IMR-90 (cell line): ENCODE measurements at regions not wholly inside any gene's neighbourhood (a gene's known extent, or its start where the extent isn't known, plus 50 kb on each side); places are given as distances from the start of the nearest gene placed in this dataset.

ENCODE experiments used
- ATAC-seq: fragments of 200-7000 bp; cut with Tn5 transposase; 2 replicates; pipeline ENCODE4 v1.9.1; 2020; ENCODE audit warnings: low read depth, mild to moderate bottlenecking, moderate library complexity
- BruUV-seq: library from RNA; stranded (reverse); fragments of 400-500 nt; replicated peaks from 2 replicates; lab custom pipeline; 2021; lab: Mats Ljungman, UMichigan
- CTCF ChIA-PET: fragments of 300-600 bp; formaldehyde crosslinking; extraction: SDS; loops from one replicate; lab custom pipeline; 2021; ENCODE audit warnings: antibody characterized with exemption; lab: Yijun Ruan, JAX
- POLR2A ChIA-PET: fragments of 300-600 bp; sonication (Branson Sonifier 250); formaldehyde crosslinking; loops from one replicate; lab custom pipeline; 2022; ENCODE audit warnings: antibody characterized with exemption; ENCODE audit not compliant: unreplicated experiment; lab: Charles Lee
- DNase-seq: peaks from one replicate; pipeline ENCODE4 v3.0.0; 2013
- H2AFZ ChIP-seq: replicated peaks from 2 replicates; pipeline ENCODE3; 2013; ENCODE audit warnings: low read length, mild to moderate bottlenecking; ENCODE audit not compliant: poor library complexity
- H2AK5ac ChIP-seq: 2 replicates; pipeline ENCODE4 v1.6.1; 2013; ENCODE audit warnings: low read depth, low read length, inconsistent platforms
- H2AK9ac ChIP-seq: replicated peaks from 2 replicates; pipeline ENCODE3; 2013; ENCODE audit warnings: mild to moderate bottlenecking, low read depth, low read length, moderate library complexity; ENCODE audit not compliant: poor library complexity
- H2BK120ac ChIP-seq: 2 replicates; pipeline ENCODE4 v1.6.1; 2013; ENCODE audit warnings: low read depth, low read length, inconsistent platforms
- H2BK15ac ChIP-seq: 3 replicates; pipeline ENCODE4 v1.6.1; 2013; ENCODE audit warnings: low read depth, low read length, inconsistent platforms
- H2BK20ac ChIP-seq: 2 replicates; pipeline ENCODE4 v1.6.1; 2013; ENCODE audit warnings: low read depth, mild to moderate bottlenecking, inconsistent platforms, low read length, moderate library complexity
- H2BK5ac ChIP-seq: 2 replicates; pipeline ENCODE4 v1.6.1; 2013; ENCODE audit warnings: mild to moderate bottlenecking, low read depth, low read length, inconsistent platforms; ENCODE audit not compliant: poor library complexity, severe bottlenecking
- H3K14ac ChIP-seq: replicated peaks from 2 replicates; pipeline ENCODE4 v1.6.1; 2013; ENCODE audit warnings: low read depth, low read length, inconsistent platforms
- H3K18ac ChIP-seq: 2 replicates; pipeline ENCODE4 v1.6.1; 2013; ENCODE audit warnings: low read depth, low read length, control low read depth
- H3K23ac ChIP-seq: 2 replicates; pipeline ENCODE4 v1.6.1; 2013; ENCODE audit warnings: low read depth, low read length, inconsistent platforms
- H3K27ac ChIP-seq: 2 replicates; pipeline ENCODE4 v1.5.1; 2013; ENCODE audit warnings: mild to moderate bottlenecking, control low read depth, low read length; ENCODE audit not compliant: insufficient read depth
- H3K27me3 ChIP-seq: 2 replicates; pipeline ENCODE4 v1.6.1; 2013; ENCODE audit warnings: low read length; ENCODE audit not compliant: control insufficient read depth, insufficient read depth
- H3K36me3 ChIP-seq: 2 replicates; pipeline ENCODE4 v1.6.1; 2013; ENCODE audit warnings: low read length, mixed read lengths; ENCODE audit not compliant: control insufficient read depth, insufficient read depth
- H3K4ac ChIP-seq: 2 replicates; pipeline ENCODE4 v1.6.1; 2013; ENCODE audit warnings: low read depth, low read length, inconsistent platforms
- H3K4me1 ChIP-seq: 2 replicates; pipeline ENCODE4 v1.6.1; 2013; ENCODE audit warnings: low read length, mixed read lengths; ENCODE audit not compliant: control insufficient read depth, insufficient read depth
- H3K4me2 ChIP-seq: 2 replicates; pipeline ENCODE4 v1.6.1; 2013; ENCODE audit warnings: low read depth, mild to moderate bottlenecking, control low read depth, low read length, moderate library complexity
- H3K4me3 ChIP-seq: 2 replicates; pipeline ENCODE4 v1.5.1; 2013; ENCODE audit warnings: low read depth, mild to moderate bottlenecking, control low read depth, low read length, moderate library complexity; ENCODE audit not compliant: insufficient read depth
- H3K56ac ChIP-seq: 2 replicates; pipeline ENCODE4 v1.6.1; 2013; ENCODE audit warnings: low read length, inconsistent platforms; ENCODE audit not compliant: insufficient read depth; ENCODE audit errors: extremely low read depth
- H3K79me1 ChIP-seq, 2 experiments: 2 replicates each; pipeline ENCODE4 v1.6.1; 2013; ENCODE audit warnings: low read length in 2 of 2, inconsistent platforms in 1 of 2, low read depth in 1 of 2
- H3K9ac ChIP-seq: 2 replicates; pipeline ENCODE4 v1.6.1; 2013; ENCODE audit warnings: low read depth, low read length, control low read depth
- H3K9me1 ChIP-seq: 2 replicates; pipeline ENCODE4 v1.6.1; 2013; ENCODE audit warnings: low read length, inconsistent platforms; ENCODE audit not compliant: insufficient read depth
- H3K9me3 ChIP-seq: 2 replicates; pipeline ENCODE4 v1.6.1; 2013; ENCODE audit warnings: low read length; ENCODE audit not compliant: control insufficient read depth, insufficient read depth
- H4K20me1 ChIP-seq: 2 replicates; pipeline ENCODE4 v1.6.1; 2013; ENCODE audit warnings: low read length, inconsistent platforms; ENCODE audit not compliant: insufficient read depth
- H4K5ac ChIP-seq: 2 replicates; pipeline ENCODE4 v1.6.1; 2013; ENCODE audit warnings: mild to moderate bottlenecking, low read depth, low read length, control low read depth
- H4K8ac ChIP-seq, 2 experiments: 2 replicates each; pipeline ENCODE4 v1.6.1; 2013; ENCODE audit warnings: low read depth in 2 of 2, low read length in 2 of 2, control low read depth in 1 of 2, inconsistent platforms in 1 of 2
- H4K91ac ChIP-seq: 2 replicates; pipeline ENCODE4 v1.6.1; 2013; ENCODE audit warnings: low read depth, low read length, inconsistent platforms; ENCODE audit not compliant: insufficient read depth
- BHLHE40 ChIP-seq: fragments of 150-350 bp; IDR thresholded peaks from 2 replicates; pipeline ENCODE4 v1.6.1; 2016; ENCODE audit warnings: mild to moderate bottlenecking, low read depth, low read length
- CEBPB ChIP-seq: IDR thresholded peaks from 2 replicates; pipeline ENCODE4 v1.6.1; 2012; ENCODE audit warnings: low read depth, low read length, improper control_type of control experiment
- FOS ChIP-seq: fragments of 150-350 bp; IDR thresholded peaks from 2 replicates; pipeline ENCODE4 v1.6.1; 2016; ENCODE audit warnings: low read depth, low read length
- MAFK ChIP-seq: IDR thresholded peaks from 2 replicates; pipeline ENCODE4 v1.6.1; 2012; ENCODE audit warnings: low read depth, low read length, improper control_type of control experiment
- MAZ ChIP-seq: IDR thresholded peaks from 2 replicates; pipeline ENCODE4 v1.6.1; 2012; ENCODE audit warnings: low read depth, mild to moderate bottlenecking, low read length, improper control_type of control experiment, moderate library complexity, borderline replicate concordance
- MXI1 ChIP-seq: IDR thresholded peaks from 2 replicates; pipeline ENCODE4 v1.6.1; 2012; ENCODE audit warnings: low read depth, mild to moderate bottlenecking, low read length, moderate library complexity, borderline replicate concordance
- NFE2L2 ChIP-seq: fragments of 150-350 bp; IDR thresholded peaks from 2 replicates; pipeline ENCODE4 v1.6.1; 2016; ENCODE audit warnings: low read depth, mild to moderate bottlenecking, low read length
- POLR2A ChIP-seq: IDR thresholded peaks from 2 replicates; pipeline ENCODE4 v1.6.1; 2012; ENCODE audit warnings: mild to moderate bottlenecking, low read depth, low read length
- RAD21 ChIP-seq: IDR thresholded peaks from 2 replicates; pipeline ENCODE4 v1.6.1; 2012; ENCODE audit warnings: low read length, improper control_type of control experiment
- RCOR1 ChIP-seq: IDR thresholded peaks from 2 replicates; pipeline ENCODE4 v1.6.1; 2012; ENCODE audit warnings: mild to moderate bottlenecking, low read length, improper control_type of control experiment; ENCODE audit not compliant: insufficient replicate concordance
- RFX5 ChIP-seq: IDR thresholded peaks from 2 replicates; pipeline ENCODE4 v1.8.0; 2012; ENCODE audit warnings: low read depth, mild to moderate bottlenecking, low read length, moderate library complexity
- SMC3 ChIP-seq: fragments of 150-350 bp; IDR thresholded peaks from 2 replicates; pipeline ENCODE4 v1.6.1; 2016; ENCODE audit warnings: low read depth, mild to moderate bottlenecking, antibody characterized with exemption, low read length, moderate library complexity
- USF2 ChIP-seq: fragments of 150-350 bp; IDR thresholded peaks from 2 replicates; pipeline ENCODE4 v1.6.1; 2017; ENCODE audit warnings: mild to moderate bottlenecking, antibody characterized with exemption, low read length, low read depth
- WGBS, 2 experiments: methylation state at CpG; one replicate each; pipeline versions ENCODE4 v1.1.5 to v1.1.7; 2013; ENCODE audit warnings: missing lambda C conversion rate in 2 of 2; ENCODE audit not compliant: insufficient read length in 1 of 2; ENCODE audit errors: extremely low coverage in 2 of 2; 5-methylcytosine and 5-hydroxymethylcytosine counted together
- dilution Hi-C: fragments of 300-500 bp; cut with HindIII; formaldehyde crosslinking; loops from one replicate; pipeline ENCODE4 v1.14.3; 2018; ENCODE audit warnings: low sequenced_read_pairs; ENCODE audit not compliant: unreplicated experiment
- in situ Hi-C: fragments of 300-500 bp; cut with MboI; formaldehyde crosslinking; loops from 3 replicates; pipeline ENCODE4 v1.14.3; 2019; ENCODE audit warnings: low sequenced_read_pairs, inconsistent platforms, mixed read lengths
- intact Hi-C: fragments of 100-400 bp; cut with micrococcal nuclease; formaldehyde crosslinking; loops from 2 replicates; pipeline ENCODE4 v1.10.0; 2022

DNA sequence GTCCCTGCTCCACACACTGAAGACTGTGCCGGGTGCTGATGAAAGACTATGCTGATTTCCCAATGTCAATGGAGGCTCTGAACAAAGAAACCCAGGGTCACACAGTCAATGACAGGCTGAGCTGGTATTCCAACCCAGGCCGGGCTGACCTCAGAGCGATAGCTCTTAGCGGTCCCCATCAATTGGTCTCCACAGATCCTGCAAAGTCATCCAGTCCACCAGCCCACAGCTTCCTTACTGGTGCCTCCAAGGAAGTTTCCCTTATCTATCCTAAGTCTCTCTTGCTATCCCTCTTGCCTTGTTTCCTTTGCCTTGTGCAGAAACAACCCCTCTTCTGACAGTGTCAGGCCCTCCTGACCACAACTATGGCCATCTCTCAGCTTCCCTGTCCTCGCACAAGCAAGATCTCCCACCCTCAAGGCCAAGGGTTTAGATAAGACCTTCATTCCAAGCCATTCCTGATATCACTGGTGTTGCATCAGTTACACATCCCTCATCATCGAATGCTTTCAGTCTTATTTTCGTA lies 52.7 kb upstream of the KSR1 start:
- Histone ChIP-seq H3K14ac (no peak overlapping the region), H2AK9ac (no peak overlapping the region), H3K36me3 (no peaks in the 10 kb centered on the region), H4K20me1 (no peaks in the 10 kb centered on the region), H2BK5ac (no peak overlapping the region), H3K18ac (no peak overlapping the region), H4K8ac (no peak overlapping the region), H2BK120ac (no peak overlapping the region), H4K5ac (no peak overlapping the region), H3K9me1 (peaks cover 6% of the 10 kb centered on the region; the same call in 1 of the 2 replicates), H3K23ac (no peak overlapping the region), H3K27ac (no peak overlapping the region), H3K4me1 (peaks cover 7% of the 10 kb centered on the region), H3K4me2 (no peak overlapping the region), H3K56ac (no peak overlapping the region), H3K79me1 (no peaks in the 10 kb centered on the region), H3K4me3 (no peak overlapping the region), H3K27me3 (no peaks in the 10 kb centered on the region), H3K4ac (no peak overlapping the region), H2BK15ac (no peak overlapping the region), H4K91ac (no peak overlapping the region), H2BK20ac (no peak overlapping the region), H3K9me3 (no peaks in the 10 kb centered on the region), H2AFZ (no peak overlapping the region), H3K9ac (no peak overlapping the region), H2AK5ac (no peak overlapping the region)
- no peak for TF ChIP-seq MAZ
- no peak for TF ChIP-seq NFE2L2
- TF ChIP-seq RAD21 = no peak
- no peak for TF ChIP-seq CEBPB
- TF ChIP-seq BHLHE40 = no peak
- TF ChIP-seq SMC3 = no peak
- no peak for TF ChIP-seq MXI1
- no peak for TF ChIP-seq MAFK
- TF ChIP-seq FOS = no peak
- TF ChIP-seq POLR2A = no peak
- no peak for TF ChIP-seq RFX5
- TF ChIP-seq USF2 = no peak
- TF ChIP-seq RCOR1 = no peak
- WGBS, 2 experiments = 100% methylated on average over 2 of the region's 7 CpGs; no CpG with 5 or more reads in 1 of the 2 experiments
- dilution Hi-C loops = no loop called here
- POLR2A ChIA-PET = no interaction called here
- in situ Hi-C loops = no loop called here
- ATAC-seq (no peak), DNase-seq (no peak)
- BruUV-seq = no TSS peak
- intact Hi-C loops = no loop called here
- CTCF ChIA-PET = no interaction called here
